HG02938 (cell line): ENCODE measurements at regions not wholly inside any gene's neighbourhood (a gene's known extent, or its start where the extent isn't known, plus 50 kb on each side); places are given as distances from the start of the nearest gene placed in this dataset.

Experiments
- ATAC-seq: cut with Tn5 transposase; IDR thresholded peaks from one replicate; pipeline ENCODE4 v1.9.1; 2021; ENCODE audit warnings: mild to moderate bottlenecking, moderate library complexity; ENCODE audit not compliant: unreplicated experiment

GRCh38 chr2:20559277-20559676 lies 91.6 kb downstream of the HS1BP3 start:
- no peak for ATAC-seq

DNA sequence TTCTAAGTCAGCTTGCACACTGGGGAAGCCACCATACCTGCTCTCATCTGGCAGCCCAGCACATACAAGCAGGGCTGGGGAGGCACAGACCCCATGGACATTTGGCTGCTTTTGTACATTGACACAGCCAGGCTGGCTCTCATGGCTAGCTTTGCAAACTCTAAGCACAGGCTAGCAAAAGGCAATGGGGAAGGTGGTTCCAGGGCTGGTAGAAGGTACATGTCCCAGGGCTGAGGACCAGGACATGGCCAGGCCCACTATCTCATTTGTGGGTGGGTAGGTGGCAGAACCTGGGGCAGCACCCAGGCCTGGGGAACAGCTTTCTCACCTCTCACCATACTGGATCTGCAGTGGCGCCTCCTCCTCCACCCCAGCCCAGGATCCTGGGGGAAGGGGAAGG lies 90.9 kb downstream of the HS1BP3 start:
- no peak for ATAC-seq

DNA sequence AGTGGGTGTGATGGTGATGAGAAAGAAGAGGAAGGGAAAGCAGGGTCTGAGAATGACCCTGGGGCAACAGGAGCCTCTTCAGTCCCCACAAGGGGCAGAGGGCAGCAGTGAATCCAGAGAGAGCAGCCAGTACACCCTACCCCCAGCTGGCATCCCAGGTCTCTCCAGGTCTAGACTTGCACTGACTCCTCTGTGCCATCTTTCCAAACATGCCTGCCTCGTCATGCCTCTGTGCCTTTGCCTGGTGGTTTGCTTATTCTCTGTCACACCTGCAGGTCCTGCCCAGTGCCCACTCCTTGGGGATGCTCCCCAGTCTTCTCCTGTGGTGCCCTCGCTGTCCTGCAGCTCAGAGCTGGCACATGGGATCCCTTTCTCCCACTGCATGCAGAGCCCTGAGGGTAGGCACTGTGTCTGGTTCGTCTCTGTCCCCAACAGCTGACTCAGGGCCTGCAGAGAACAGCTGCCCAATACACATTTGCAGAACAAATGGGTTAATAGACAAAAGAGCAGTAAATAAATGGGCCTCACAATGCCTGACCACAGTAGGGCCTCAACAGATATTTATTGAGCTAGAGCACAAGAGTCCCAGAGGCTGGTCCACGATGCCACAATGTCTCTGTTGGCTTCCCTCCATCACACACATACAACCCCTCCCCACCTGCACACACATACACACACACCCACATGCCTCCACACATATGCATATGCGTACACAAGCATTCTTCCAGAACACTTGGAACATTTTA lies 89.8 kb downstream of the HS1BP3 start:
- no peak for ATAC-seq

DNA sequence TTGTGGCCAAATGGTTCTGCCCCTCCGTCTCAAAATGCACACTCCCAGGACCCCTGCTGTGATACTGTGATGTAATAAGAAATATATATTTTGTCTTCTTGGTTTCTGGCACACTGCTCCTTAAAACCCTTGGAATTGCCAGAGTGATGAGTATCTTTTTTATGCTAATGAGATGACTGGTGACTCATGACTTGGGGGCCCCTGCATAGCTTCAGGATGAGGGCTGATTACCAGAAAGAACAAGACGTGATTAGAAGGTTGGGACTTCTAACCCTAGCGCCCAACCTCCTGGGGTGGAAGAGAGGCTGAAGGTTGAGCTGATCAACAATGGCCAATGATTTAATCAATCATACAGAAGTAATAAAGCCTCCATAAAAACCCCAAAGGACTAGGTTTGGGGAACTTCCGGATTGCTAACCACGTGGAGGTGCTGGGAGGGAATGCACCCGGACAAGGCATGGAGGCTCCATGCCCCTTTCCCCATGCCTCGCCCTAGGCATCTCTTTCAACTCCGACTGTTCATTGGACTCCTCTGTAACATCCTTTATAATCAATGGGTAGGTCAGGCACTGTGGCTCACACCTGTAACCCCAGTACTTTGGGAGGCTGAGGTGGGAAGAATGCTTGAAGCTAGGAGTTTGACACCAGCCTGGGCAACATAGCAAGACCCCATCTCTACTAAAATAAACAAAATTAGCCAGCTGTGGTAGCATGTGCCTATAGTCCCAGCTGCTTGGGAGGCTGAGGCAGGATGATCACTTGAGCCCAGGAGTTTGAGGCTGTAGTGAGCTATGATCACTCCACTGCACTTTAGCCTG lies 89.1 kb downstream of the HS1BP3 start:
- no peak for ATAC-seq

- no peak for ATAC-seq
Observed at GRCh38 chr2:20562540-20563225, 88.2 kb downstream of the HS1BP3 start.

- no peak for ATAC-seq
Observed at GRCh38 chr2:20563251-20563650, 87.6 kb downstream of the HS1BP3 start.

DNA sequence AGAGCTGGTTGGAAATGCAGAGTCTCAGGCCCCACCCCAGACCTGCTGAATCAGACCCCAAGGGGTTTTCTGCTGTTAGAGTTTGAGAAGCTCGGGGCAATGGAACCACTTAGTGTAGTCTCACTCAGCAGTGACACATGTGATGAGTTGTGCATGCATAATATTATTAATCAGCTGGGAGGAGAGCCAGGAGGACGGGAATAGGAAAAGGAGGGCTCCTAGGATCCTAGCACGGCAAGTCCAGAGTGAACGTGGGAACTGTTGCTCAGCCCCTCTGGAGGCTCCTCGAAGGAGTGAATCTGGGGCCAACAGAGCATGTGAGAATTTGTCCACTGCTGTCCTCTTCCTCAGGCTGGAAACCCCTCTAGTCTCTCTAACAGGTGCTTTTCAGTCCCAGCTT lies 87.1 kb downstream of the HS1BP3 start:
- ATAC-seq = no peak

DNA sequence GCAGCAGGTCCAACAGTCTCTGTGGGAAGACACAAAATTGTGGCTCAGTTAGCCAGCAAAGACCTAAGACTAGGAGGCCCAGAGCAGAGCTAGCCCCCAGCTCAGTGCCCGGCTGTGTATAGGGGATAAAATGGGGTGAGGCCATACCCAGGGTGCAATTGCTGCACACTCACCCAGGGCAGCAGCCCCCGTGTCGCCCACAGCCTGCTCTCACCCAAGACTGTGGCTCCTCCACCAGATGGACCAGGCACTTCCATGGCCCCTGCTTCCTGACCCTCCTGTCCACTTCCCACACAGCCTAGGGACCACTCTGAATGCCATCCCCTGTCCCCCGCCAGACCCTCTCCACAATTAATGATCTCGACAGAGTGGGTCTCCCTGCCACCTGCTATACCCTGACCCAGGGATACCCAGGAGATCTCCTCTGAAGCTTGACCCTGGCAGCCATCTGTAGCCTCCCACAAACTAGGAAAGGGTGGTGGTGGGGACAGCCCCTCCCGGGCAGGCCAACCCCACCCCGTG lies 85.7 kb downstream of the HS1BP3 start:
- no peak for ATAC-seq

DNA sequence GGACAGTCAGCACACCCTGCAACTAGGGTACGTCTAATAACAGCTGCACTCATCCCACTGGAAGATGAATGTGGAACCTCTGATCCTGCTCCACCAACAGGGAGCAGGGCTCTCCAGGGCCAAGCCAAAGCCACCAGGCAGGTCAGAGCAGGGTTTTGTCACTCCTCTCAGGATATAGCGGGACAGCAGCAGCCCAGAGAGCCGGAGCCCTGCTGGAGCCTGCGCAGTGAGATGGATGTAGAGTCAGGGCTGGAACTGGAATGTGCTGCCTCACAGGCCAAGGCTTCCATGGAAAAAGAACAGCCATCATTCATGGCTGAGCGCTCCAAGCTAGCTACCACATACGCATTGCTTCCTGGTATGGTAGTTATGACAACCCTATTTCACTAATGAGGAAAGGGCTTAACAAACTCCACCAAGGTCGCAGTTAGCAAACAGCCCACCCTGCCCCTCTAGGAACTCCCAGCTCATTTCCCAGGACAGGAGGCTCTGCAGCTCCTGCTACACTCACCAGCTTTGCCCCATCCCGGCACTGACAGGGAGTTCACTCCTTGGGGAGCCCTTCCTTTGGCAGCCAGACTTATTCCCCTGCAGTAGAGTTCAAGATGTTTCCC lies 85.2 kb downstream of the HS1BP3 start:
- ATAC-seq = no peak

GRCh38 chr2:20566331-20566730 lies 84.6 kb downstream of the HS1BP3 start:
- ATAC-seq = no peak

GRCh38 chr2:20567159-20567925 lies 83.6 kb downstream of the HS1BP3 start:
- ATAC-seq = no peak
